Upper lobe of right lung (tissue), 1 donor: ENCODE measurements at regions not wholly inside any gene's neighbourhood (a gene's known extent, or its start where the extent isn't known, plus 50 kb on each side); places are given as distances from the start of the nearest gene placed in this dataset.

Source experiments
- ATAC-seq: fragments of 200-7000 bp; cut with Tn5 transposase; one replicate; pipeline ENCODE4 v1.9.1; 2020; ENCODE audit warnings: mild to moderate bottlenecking, moderate library complexity
- DNase-seq: peaks from one replicate; pipeline ENCODE4 v3.0.0-alpha.2; 2020
- H3K27ac ChIP-seq: fragments of 200-600 bp; one replicate; pipeline ENCODE4 v1.8.0; 2022
- H3K27me3 ChIP-seq: fragments of 200-600 bp; one replicate; pipeline ENCODE4 v1.8.0; 2022; ENCODE audit warnings: mild to moderate bottlenecking
- H3K36me3 ChIP-seq: fragments of 200-600 bp; one replicate; pipeline ENCODE4 v1.8.0; 2022
- H3K4me1 ChIP-seq: fragments of 200-600 bp; one replicate; pipeline ENCODE4 v1.8.0; 2022
- H3K4me3 ChIP-seq: fragments of 200-600 bp; one replicate; pipeline ENCODE4 v1.8.0; 2022; ENCODE audit warnings: mild to moderate bottlenecking
- H3K9me3 ChIP-seq: fragments of 200-600 bp; one replicate; pipeline ENCODE4 v1.8.0; 2022
- CTCF ChIP-seq: fragments of 200-600 bp; IDR thresholded peaks from one replicate; pipeline ENCODE4 v1.8.0; 2022; ENCODE audit warnings: antibody characterized with exemption
- intact Hi-C: fragments of 100-400 bp; cut with DNase I; formaldehyde crosslinking; loops from one replicate; pipeline ENCODE4 v1.11.0; 2022
- donor health status: DM: no; HTN: yes; CAD: no; lungs with severe emphysema.

- no peaks in the 10 kb centered on the region for H3K27me3 ChIP-seq
- no peaks in the 10 kb centered on the region for H3K36me3 ChIP-seq
- H3K27ac ChIP-seq = no peak overlapping the region
- TF ChIP-seq CTCF = no peak
- DNase-seq (no peak), ATAC-seq (no peak)
- no peaks in the 10 kb centered on the region for H3K4me1 ChIP-seq
- intact Hi-C loops = no loop called here
- H3K9me3 ChIP-seq = no peaks in the 10 kb centered on the region
- no peak overlapping the region for H3K4me3 ChIP-seq
Measured at GRCh38 chr14:98543074-98543473, 728.9 kb downstream of the BCL11B start.

- Histone ChIP-seq H3K27ac (no peak overlapping the region), H3K4me1 (no peaks in the 10 kb centered on the region), H3K4me3 (no peak overlapping the region), H3K9me3 (no peaks in the 10 kb centered on the region), H3K36me3 (no peaks in the 10 kb centered on the region), H3K27me3 (no peaks in the 10 kb centered on the region)
- ATAC-seq = no peak
- intact Hi-C loops = no loop called here
- no peak for TF ChIP-seq CTCF
- DNase-seq = no peak
Measured at GRCh38 chr14:98544174-98544573, 727.8 kb downstream of the BCL11B start.

- TF ChIP-seq CTCF = no peak
- H3K27ac ChIP-seq = no peak overlapping the region
- H3K36me3 ChIP-seq = no peaks in the 10 kb centered on the region
- no peak overlapping the region for H3K4me3 ChIP-seq
- DNase-seq (no peak), ATAC-seq (no peak)
- H3K9me3 ChIP-seq = no peaks in the 10 kb centered on the region
- intact Hi-C loops = no loop called here
- H3K4me1 ChIP-seq = no peaks in the 10 kb centered on the region
- H3K27me3 ChIP-seq = no peaks in the 10 kb centered on the region
Measured at GRCh38 chr14:98545181-98545580, 726.8 kb downstream of the BCL11B start.

GRCh38 chr14:98548071-98548686, 723.8 kb downstream of the BCL11B start:
- Histone ChIP-seq H3K4me3 (no peak overlapping the region), H3K27me3 (no peaks in the 10 kb centered on the region), H3K36me3 (no peaks in the 10 kb centered on the region), H3K9me3 (no peaks in the 10 kb centered on the region), H3K27ac (no peak overlapping the region), H3K4me1 (no peaks in the 10 kb centered on the region)
- DNase-seq (no peak), ATAC-seq (no peak)
- TF ChIP-seq CTCF = no peak
- intact Hi-C loops = no loop called here

GRCh38 chr14:98551028-98551427, 721.0 kb downstream of the BCL11B start:
- no peaks in the 10 kb centered on the region for H3K4me1 ChIP-seq
- H3K36me3 ChIP-seq = no peaks in the 10 kb centered on the region
- H3K4me3 ChIP-seq = no peak overlapping the region
- DNase-seq = no peak
- intact Hi-C loops = no loop called here
- H3K27me3 ChIP-seq = no peaks in the 10 kb centered on the region
- ATAC-seq = no peak
- H3K9me3 ChIP-seq = no peaks in the 10 kb centered on the region
- H3K27ac ChIP-seq = no peak overlapping the region
- no peak for TF ChIP-seq CTCF

- no peaks in the 10 kb centered on the region for H3K9me3 ChIP-seq
- no peak overlapping the region for H3K4me3 ChIP-seq
- ATAC-seq = no peak
- intact Hi-C loops = no loop called here
- H3K27me3 ChIP-seq = no peaks in the 10 kb centered on the region
- DNase-seq = no peak
- TF ChIP-seq CTCF = no peak
- H3K36me3 ChIP-seq = no peaks in the 10 kb centered on the region
- H3K4me1 ChIP-seq = no peaks in the 10 kb centered on the region
- H3K27ac ChIP-seq = no peak overlapping the region
Measured at GRCh38 chr14:98555440-98555839, 716.6 kb downstream of the BCL11B start.
